Tibial nerve (tissue), 4 donors: ENCODE measurements at regions not wholly inside any gene's neighbourhood (a gene's known extent, or its start where the extent isn't known, plus 50 kb on each side); places are given as distances from the start of the nearest gene placed in this dataset.

Experiments
- CTCF ChIP-seq, 5 experiments: fragments of 200-600 bp in 3 of 5; fragments of 450-650 bp in 2 of 5; sonication (generic) in 3 of 5; IDR thresholded peaks; one replicate each; pipeline ENCODE4 v1.5.1; 2016 to 2019; ENCODE audit warnings: antibody characterized with exemption in 5 of 5, mild to moderate bottlenecking in 3 of 5, moderate library complexity in 2 of 5
- EP300 ChIP-seq, 2 donors: sonication (generic); formaldehyde crosslinking; IDR thresholded peaks; one replicate each; pipeline ENCODE4 v1.6.1; 2017; ENCODE audit warnings: antibody characterized with exemption in 2 of 2, mild to moderate bottlenecking in 1 of 2
- POLR2A ChIP-seq, 2 donors: fragments of 450-650 bp; IDR thresholded peaks; one replicate each; pipeline ENCODE4 v1.6.1; 2017; ENCODE audit warnings: antibody characterized with exemption in 2 of 2, mild to moderate bottlenecking in 2 of 2, moderate library complexity in 2 of 2

- TF ChIP-seq CTCF (IDR thresholded peaks at IDR 0.05): no peak
- no peak for TF ChIP-seq POLR2A (IDR thresholded peaks at IDR 0.05)
- no peak for TF ChIP-seq EP300 (IDR thresholded peaks at IDR 0.05)
These were observed 786.6 kb upstream of the RGS18 start for GRCh38 chr1:191371626-191372025.
